ENCODE measurements at regions not wholly inside any gene's neighbourhood (a gene's known extent, or its start where the extent isn't known, plus 50 kb on each side); places are given as distances from the start of the nearest gene placed in this dataset.
"Not testable (repeated sequence)": the region's sequence is repeated elsewhere in the genome, so short reads cannot be mapped to it uniquely, and the experiment has no call there.

DNA sequence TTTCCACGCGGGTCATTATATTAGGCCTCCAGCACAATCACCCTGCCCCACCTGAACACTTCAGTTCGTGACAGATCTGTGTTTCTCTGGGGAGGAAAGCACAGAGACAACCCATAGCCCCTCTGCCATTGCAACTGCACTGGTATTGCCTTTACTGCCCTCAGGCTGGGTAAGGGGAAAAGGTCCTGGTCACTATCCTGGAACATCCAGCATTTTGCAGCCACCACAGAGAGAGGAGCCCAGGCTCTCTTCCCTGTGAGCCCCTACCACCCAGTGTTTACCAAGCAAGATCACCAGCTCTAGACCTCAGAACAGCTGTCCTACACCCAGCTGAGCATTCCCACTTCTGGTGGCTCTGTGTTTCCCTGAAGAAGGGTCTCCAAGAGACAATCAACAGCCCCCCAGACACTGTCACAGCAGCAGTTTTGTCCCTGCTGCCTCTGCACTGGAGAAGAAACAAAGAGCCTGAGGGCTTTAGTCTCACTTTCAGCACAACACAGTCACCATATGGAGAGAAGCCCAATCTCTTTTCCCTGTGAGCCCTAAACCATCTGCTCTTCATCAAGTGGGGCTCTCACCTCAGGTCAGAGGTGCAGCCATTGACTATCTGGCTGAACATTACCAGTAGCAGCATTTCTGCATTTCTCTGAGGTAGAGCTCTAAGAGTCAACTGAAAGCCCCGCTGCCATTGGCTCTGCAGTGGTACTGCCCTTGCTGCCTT is 655.2 kb upstream of the FAM174A start:
- DNase-seq = no peak

DNA sequence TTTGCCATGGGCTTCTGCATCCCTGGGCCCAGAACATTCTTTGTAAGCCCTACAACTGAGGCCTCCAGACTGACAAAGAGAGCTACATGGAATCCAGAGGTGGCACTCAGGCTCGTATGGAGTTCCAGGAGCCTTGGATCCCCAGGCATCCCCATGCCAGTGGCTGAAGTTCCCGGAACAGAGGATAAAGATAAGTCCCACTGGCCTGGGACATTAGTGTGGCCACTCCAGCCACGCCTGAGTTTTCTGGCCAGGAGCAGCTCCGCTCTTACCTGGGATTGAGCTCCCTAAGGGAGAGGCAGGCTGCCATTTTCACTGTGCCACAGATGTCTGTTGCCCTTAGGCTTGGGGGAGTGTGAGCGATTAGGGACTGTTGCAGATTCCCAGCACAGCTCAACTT is 656.3 kb upstream of the FAM174A start:
- DNase-seq = no peak

DNA sequence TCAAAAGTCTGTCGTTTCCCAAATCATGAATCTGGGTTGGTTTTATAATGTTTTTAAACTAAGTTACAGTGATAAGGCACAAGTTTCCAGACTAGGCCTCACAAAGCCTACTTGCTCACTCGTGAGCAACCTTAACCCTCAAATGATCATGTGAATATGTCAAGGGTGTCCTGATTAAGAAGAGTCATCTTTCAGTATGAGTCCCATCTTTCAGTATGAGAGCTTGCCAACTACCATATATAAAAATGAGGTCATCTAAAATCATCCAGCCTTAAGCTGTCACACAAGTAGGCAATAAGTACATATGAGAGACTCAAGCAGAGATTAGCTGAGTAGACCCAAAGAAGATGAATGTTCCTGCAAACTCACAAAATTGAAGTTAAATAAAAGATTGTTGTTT is 668.4 kb upstream of the FAM174A start:
- DNase-seq = no peak

DNA sequence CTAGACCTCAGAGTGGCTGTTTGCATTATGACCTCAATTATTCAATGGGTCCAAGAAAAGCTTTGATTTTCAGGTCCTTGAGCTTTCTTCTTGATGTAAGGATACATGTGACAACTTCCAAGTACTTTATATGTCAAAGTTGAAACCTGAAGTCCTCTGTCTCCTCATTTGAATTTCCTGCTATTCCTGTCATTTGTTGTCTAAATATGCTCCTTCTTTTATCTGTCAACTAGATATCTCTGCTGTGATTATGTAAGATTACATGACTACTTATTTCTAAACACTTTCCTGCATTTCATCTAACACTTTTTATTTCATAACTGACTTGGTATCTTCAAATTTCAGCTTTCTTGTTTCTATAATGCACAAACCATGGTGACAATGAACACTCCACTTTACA is 670.0 kb upstream of the FAM174A start:
- DNase-seq = no peak

DNA sequence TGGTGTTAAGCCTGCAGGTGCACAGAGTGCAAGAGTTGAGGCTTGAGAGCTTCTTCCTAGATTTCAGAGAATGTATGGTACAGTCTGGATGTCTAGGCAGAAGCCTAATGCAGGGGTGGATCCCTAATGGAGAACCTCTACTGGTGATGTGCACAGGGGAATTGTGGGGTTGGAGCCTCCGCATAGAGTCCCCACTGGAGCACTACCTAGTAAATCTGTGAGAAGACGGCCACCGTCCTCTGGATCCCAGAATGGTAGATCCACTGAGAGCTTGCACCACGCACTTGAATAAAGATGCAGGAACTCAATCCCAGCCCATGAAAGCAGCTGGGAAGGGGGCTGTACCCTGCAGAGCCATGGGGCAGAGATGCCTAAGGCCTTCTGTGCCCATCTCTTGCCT is 699.4 kb upstream of the FAM174A start:
- no peak for DNase-seq

DNA sequence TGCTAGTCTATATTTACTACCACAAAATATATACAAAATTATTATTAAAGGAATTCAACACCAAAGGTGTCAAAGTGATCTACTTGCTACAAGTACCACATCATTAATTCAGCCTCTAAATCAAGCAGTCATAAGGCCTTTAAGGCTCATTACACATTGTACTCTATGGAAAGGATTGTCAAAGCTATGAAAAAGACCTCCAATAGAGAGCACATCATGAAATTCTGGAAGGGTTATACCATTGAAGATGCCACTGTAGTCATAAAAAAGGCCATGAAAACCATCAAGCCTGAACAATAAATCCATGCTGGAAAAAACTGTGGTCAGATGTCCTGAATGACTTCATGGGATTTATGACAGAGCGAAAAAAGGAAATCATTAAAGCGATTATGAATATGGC is 708.0 kb upstream of the FAM174A start:
- no peak for DNase-seq

DNA sequence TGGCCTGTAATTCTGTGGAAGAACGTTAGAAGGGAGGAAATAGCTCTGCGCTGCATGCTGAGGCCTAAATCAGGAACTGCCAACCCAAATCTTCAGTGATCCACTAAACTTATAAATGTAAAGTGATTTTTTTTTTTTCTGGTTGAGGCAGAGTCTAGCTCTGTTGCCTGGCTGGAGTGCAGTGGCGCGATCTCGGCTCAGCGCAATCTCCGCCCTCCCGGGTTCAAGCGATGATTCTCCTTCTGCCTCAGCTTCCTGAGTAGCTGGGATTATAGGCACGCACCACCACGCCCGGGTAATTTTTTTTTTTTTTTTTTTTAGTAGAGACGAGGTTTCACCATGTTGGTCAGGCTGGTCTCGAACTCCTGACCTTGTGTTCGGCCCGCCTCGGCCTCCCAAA is 717.4 kb upstream of the FAM174A start:
- no peak for DNase-seq

DNA sequence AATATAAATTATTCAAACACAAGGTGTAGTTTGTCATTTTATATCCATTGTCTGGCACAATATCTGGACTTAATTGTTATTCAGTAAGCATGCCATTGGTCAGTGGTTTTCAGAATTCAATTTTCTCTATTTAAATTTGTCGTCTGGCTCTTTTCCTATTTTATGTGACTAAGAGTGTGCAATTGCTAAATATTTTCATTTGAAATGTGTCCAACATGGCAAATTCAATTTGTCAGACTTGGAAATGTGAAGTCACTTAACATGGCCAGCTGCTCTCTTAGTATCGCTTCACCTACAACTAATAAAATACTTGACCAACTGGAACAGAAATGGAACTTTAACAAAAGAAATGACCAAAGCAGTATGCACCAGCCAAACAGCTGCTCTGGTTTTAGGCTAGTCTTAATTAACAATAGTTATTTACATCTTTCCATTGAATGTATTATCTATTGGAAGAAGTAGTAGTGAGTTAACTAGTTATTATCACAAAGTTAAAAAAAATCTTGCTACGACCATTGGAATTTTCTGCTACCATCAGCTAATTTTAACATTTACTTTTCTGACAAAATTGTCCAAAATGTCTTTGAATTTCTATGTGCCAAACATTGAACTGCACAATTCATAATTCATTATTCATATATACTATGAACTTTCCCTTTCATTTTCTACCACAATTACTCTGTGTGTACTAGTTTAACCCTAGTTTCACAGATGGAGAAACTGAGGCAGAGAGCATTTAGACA is 720.7 kb upstream of the FAM174A start:
- no peak for DNase-seq

DNA sequence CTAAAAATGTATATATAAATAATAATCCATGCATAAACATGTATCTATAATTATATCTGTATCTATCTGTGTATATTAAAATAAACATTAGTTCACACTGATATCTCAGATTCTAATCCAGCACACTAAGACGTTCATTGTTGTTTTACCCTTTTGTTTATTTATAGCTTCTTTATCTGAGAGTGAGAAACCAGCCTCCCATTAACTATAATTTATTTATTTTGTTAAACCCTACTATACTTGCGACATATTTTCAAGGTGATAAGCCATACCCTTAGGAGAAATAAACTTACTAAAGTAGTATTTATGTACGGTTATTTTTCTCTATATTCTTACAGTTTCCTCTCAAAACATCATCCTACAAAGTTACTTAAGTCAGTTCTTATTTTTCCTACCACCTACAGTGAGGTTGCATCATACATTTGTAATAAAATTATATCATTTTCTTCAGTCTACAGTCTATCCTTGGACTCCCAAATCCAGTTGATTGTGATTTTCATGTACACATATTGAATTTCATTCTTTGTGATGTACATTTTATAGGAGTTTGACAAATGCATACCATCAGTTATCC is 726.4 kb upstream of the FAM174A start:
- DNase-seq = no peak

DNA sequence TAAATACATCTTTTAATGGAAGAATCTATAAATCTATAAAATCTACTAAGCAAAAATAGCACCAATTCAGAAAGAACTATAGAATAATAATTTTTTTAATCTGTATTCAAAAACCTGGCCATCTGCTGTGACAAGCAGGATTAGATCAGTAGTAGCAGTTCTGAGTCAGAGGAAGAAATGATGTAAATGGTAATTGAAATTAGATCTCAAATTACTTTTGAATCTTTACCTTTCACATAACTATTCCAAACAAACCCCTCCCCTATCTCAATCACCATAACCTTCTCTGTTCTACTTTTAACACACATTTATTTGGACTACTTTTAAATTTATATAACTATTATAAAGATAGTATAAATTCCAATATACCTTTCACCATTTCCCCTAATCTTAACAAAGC is 727.8 kb upstream of the FAM174A start:
- no peak for DNase-seq

DNA sequence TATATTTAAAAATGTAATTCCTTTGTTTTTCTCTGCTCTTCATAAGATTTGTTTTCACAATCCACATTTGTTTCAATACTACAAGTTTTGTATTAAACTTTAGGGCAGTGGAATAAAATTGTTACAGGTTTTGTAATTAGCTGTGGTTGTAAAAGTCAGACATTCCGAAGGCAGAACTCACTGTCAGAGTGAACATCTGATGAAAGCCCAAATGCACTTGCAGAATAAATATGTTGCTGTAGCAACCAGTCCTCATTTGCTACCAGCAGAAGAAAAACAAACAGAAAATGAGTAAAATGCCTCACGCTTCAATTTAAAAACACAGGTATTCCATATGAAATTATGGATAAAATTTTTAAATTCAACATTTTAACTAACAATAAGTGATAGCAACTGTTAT is 740.1 kb upstream of the FAM174A start:
- DNase-seq = no peak

DNA sequence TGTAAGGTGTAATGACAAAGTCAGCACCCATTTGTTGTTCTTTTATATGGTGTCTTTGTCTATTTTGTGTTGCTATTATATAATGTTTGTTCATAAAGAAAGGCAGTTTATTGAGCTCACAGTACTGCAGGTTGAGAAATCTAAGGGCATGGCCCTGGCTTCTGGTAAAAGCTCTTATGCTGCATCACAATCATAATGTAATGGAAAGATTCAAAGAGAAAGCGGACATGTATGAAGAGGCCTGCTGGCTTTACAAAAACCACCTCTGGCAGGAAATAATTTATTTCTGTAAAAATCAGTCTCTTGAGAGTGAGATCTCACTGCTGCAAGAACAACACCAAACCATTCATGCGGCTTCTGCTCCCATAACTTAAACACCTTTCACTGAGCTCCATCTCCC is 746.7 kb upstream of the FAM174A start:
- no peak for DNase-seq

DNA sequence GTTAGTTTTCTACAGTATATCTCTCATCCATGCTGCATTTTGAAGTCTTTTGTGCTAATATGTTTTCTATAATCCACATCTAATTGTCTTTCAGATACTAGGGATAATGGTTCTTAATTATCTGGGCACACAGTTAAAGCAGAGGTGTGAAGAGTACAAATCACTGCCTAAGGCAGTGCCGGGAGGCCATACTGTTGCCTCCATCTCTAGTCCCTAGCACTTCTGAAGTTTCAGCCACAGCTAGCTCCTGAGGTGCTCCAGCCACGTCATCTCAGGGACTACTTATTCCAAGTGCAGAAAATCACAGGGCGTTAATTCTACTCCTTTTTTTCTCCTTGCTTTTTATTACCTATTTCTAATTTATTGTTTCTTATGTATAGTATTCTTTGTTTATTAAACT is 760.0 kb upstream of the FAM174A start:
- DNase-seq = no peak

DNA sequence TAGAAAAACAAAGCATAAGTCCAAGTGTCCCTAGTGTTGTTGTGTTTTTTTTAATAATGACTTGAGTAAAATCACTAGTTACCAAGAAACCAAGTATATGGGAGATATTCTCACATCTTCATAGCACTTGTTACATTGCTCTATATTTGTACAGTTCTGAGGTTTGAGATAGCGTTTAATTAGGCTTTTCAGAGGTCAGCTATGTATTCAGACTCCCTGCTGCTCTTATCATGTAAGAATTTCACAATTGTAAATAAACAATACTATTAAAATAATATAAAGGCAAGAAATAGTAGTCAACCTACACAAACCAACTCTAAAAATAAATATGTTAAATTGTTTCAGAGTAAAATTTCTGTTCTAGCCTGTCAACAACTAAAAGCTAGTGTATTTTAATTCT is 761.9 kb upstream of the FAM174A start:
- no peak for DNase-seq

DNA sequence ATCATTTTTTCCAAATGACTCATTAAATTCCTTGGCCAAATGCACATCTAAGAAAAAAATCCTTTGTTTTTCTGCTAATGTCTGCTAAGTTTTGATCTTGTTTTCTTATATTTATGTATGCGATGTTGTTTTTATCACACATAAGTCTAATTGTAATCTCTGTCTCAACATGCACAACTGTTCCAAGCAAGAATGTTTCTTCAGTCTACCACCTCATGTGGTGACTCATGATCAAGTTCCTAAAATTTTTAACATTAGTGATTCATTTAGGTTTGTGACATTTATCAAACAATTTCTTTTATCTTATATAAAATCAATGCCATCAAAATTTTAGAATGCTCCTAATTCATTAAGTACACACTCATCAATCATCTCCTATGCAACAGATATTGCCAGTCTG is 763.9 kb upstream of the FAM174A start:
- no peak for DNase-seq

DNA sequence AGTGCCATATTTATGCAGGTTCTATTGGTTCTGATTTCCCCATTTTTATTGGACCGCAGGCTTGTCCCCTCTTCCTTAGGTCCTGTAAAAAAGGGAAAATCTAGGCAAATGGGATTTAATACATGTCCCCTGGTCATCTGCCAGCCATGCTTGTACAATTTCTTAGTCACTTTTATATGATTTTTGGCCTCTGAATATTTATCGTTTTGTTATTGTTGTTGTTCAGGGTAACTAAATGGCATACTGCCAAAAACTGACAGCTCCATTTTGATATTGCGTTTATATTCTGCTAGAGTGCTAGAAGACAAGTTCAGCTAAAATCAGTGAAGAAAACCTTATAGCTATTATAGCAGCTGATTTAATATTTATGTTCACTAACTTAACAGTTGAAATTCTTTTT is 770.2 kb upstream of the FAM174A start:
- no peak for DNase-seq

DNA sequence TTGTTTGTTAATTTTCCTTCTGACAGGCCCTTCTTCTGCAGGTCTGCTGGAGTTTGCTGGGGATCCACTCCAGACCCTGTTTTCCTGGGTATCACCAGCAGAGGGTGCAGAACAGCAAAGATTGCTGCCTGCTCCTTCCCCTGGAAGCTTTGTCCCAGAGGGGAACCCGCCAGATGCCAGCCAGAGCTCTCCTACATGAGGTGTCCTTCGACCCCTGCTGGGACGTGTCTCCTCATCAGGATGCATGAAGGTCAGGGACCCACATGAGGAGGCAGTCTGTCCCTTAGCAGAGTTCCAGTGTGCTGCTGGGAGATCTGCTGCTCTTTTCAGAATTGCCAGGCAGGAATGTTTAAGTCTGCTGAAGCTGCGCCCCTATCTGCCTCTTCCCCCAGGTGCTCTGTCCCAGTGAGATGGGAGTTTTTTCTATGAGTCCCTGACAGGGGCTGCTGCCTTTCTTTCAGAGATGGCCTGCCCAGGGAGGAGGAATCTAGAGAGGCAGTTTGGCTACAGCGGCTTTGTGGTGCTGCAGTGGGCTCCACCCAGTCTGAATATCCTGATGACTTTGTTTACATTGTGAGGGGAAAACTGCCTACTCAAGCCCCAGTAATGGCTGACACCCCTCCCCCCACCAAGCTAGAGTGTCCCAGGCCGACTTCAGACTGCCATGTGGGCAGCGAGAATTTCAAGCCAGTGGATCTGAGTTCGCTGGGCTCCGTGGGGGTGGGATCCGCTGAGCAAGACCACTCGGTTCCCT is 772.0 kb upstream of the FAM174A start:
- no peak for DNase-seq

DNA sequence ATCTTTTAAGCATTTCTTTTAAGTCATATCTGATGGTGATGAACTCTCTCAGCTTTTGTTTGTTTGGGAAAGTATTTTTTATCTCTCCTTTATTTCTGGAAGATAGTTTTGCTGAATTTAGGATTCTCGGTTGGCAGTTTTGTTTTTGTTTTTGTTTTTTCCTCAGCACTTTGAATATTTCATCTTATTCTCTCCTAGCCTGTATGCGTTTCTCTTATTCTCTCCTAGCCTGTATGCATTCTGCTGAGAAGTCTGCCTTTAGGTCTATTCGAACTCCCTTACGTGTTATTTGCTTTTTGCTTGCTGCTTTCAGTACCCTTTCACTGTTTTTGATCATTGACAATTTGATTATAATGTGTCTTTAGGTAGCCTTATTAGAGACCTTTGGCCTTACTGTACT is 787.8 kb upstream of the FAM174A start:
- DNase-seq = no peak

DNA sequence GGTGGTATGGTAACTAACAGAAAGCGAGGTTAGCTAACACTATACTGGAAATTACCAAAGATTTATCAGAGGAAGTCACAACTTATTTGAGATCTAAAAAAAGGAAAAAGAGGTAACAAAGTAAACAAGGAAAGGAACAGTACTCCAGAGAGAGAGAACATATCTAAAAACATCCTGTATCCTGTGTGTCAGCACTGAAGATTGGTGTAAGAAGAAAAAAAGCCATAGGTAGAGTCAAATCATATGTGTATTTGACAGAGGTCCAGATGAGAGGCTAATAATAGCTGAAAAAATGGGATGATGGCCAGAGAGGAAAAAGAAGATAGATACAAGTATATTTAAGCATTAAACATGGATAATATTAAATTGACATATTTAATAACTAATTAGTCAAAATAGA is 802.0 kb upstream of the FAM174A start:
- DNase-seq = not testable (repeated sequence)

DNA sequence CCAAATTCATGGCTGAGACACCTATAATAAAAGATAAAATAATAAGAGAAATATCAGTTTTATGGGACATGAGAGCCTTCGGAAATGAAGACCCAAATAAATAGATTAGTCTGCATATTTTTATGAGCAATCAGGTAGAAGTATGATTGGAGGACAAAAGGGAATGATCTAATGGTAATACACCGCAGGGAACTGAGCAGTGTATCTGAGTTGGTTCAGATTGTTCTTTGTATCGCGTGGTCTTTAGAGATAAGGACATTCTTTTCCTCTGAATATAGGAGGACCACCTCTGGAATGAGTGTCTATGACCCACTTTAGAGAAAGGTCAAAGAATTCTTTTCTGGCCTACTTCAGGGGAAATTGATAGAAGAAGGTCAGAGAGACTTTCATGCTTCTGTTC is 801.8 kb upstream of the CHD1 start:
- DNase-seq = not testable (repeated sequence)

DNA sequence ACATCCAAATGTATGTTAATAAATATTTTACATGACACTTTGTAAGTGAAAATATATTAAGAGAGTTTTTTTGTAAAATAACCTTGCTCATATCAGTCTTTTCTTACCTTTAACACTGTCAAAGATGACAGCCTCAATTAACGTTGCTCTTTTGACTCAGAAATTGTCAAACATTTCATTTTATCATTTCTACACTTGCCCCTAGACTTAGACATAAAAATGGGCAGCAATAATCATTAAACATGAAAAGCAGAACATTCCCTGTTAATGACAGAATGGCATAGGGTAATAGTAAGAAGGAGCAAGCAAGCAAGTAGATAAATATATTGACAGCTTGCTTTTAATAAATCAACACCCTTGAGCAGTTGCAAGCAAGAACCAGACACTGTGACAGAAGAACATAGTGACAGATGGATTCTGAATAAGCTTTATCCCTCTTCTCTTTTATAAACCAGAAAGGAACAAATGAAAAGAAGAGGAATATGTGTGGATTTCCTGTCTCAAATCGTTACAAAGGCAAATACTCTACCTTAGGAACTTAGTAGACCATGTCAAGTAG is 796.0 kb upstream of the CHD1 start:
- peak; percentile 27 for DNase-seq

DNA sequence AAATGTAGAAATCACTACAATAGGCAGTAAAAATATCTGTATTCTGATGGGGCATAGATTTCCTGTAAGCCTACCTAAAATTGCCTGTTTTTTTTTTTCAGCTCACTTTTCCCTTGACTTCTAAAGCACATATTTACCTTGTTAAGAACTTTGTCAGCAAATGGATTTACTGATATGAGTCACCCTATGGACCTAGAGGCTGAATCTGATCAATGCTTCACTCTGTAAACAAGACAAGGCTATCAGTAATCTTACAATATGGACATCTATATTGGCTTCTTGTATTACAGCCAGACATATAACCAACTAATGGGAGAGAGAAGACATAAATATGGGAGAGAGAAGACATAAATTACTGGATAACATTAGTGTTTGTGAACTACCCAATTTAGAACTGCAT is 792.7 kb upstream of the CHD1 start:
- no peak for DNase-seq

DNA sequence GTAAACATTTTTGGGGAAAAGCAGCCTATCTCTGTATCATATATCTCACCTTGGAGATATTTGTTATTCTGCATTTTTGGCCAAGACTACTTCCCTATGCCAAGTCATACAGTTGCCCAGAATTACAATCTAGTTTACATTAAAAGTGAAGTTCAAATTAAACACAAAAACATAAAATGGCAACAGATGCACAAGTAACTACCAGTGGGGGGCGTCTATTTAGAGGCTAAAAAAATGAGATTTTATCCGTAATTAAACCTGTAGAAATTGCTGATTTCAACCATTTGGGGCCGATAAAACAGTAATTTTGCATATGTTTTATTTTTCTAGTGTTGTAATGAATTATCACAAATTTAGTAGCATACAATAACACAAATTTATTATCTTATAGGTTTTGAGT is 787.1 kb upstream of the CHD1 start:
- no peak for DNase-seq
